ENCODE measurements at regions not wholly inside any gene's neighbourhood (a gene's known extent, or its start where the extent isn't known, plus 50 kb on each side); places are given as distances from the start of the nearest gene placed in this dataset.

GRCh38 chr2:194214192-194214591, 1442.8 kb upstream of the SLC39A10 start:
- DNase-seq, result no peak

- DNase-seq, result no peak
Measured at GRCh38 chr2:194205568-194206227, 1451.3 kb upstream of the SLC39A10 start.

GRCh38 chr2:194203898-194204297, 1453.1 kb upstream of the SLC39A10 start:
- no peak for DNase-seq

- DNase-seq, result no peak
Measured at GRCh38 chr2:194182888-194183287, 1474.1 kb upstream of the SLC39A10 start.

GRCh38 chr2:194176134-194176533, 1480.9 kb upstream of the SLC39A10 start:
- DNase-seq, result no peak

- peak in 1 of 2 experiments; percentile 49 for DNase-seq
Measured at GRCh38 chr2:194166818-194167217, 1490.2 kb upstream of the SLC39A10 start.

GRCh38 chr2:194155431-194155830, 1501.6 kb upstream of the SLC39A10 start:
- peak in 1 of 2 experiments; percentile 62 for DNase-seq

- DNase-seq, result no peak
Measured at GRCh38 chr2:194151231-194151630, 1505.8 kb upstream of the SLC39A10 start.

GRCh38 chr2:194135463-194135862, 1521.6 kb upstream of the SLC39A10 start:
- DNase-seq, result no peak

GRCh38 chr2:194128810-194129209, 1528.2 kb upstream of the SLC39A10 start:
- DNase-seq, result no peak

GRCh38 chr2:194126418-194126817, 1530.6 kb upstream of the SLC39A10 start:
- DNase-seq, result no peak

- no peak for DNase-seq
Measured at GRCh38 chr2:194116861-194117260, 1540.2 kb upstream of the SLC39A10 start.

- DNase-seq, result no peak
Measured at GRCh38 chr2:194105358-194105757, 1551.7 kb upstream of the SLC39A10 start.

GRCh38 chr2:194104687-194105086, 1552.3 kb upstream of the SLC39A10 start:
- DNase-seq, result no peak

GRCh38 chr2:194103941-194104659, 1552.9 kb upstream of the SLC39A10 start:
- no peak for DNase-seq

- no peak for DNase-seq
Measured at GRCh38 chr2:194102546-194102945, 1554.5 kb upstream of the SLC39A10 start.

GRCh38 chr2:194100201-194100600, 1556.8 kb upstream of the SLC39A10 start:
- no peak for DNase-seq

- no peak for DNase-seq
Measured at GRCh38 chr2:194096402-194096801, 1560.6 kb upstream of the SLC39A10 start.

GRCh38 chr2:194095359-194095758, 1561.7 kb upstream of the SLC39A10 start:
- no peak for DNase-seq

- no peak for DNase-seq
Measured at GRCh38 chr2:194090251-194090905, 1566.6 kb upstream of the SLC39A10 start.

GRCh38 chr2:194087089-194087958, 1569.7 kb upstream of the SLC39A10 start:
- peak; percentile 90 to 91 for DNase-seq

- DNase-seq, result no peak
Measured at GRCh38 chr2:194086129-194086528, 1570.9 kb upstream of the SLC39A10 start.

GRCh38 chr2:194079989-194080388, 1577.0 kb upstream of the SLC39A10 start:
- no peak for DNase-seq
